H1 (cell line): ENCODE measurements at regions not wholly inside any gene's neighbourhood (a gene's known extent, or its start where the extent isn't known, plus 50 kb on each side); places are given as distances from the start of the nearest gene placed in this dataset.

Experiments
- CTCF ChIA-PET: fragments of 300-600 bp; sonication (Branson Sonifier 250); formaldehyde crosslinking; loops from one replicate; lab custom pipeline; 2021; ENCODE audit not compliant: partially characterized antibody; lab: Charles Lee
- POLR2A ChIA-PET: fragments of 300-600 bp; sonication (Branson Sonifier 250); formaldehyde crosslinking; loops from one replicate; lab custom pipeline; 2021; ENCODE audit warnings: inconsistent platforms; ENCODE audit not compliant: partially characterized antibody; lab: Charles Lee
- DNase-seq, 2 experiments: peaks; one replicate each; pipeline versions ENCODE4 v3.0.0 to v3.0.0-alpha.2; 2010 to 2022; ENCODE audit warnings: low spot score in 2 of 2, low read depth in 1 of 2, mixed read lengths in 1 of 2
- FAIRE-seq: peaks from 2 replicates; lab custom pipeline; 2011; peaks lifted over from hg19 to GRCh38; lab: Jason Lieb, UNC
- H2AFZ ChIP-seq: 2 replicates; pipeline ENCODE4 v1.8.1; 2012; ENCODE audit warnings: low read length, inconsistent platforms
- H2AK5ac ChIP-seq: 2 replicates; pipeline ENCODE4 v1.6.1; 2013; ENCODE audit warnings: low read depth, low read length
- H2BK120ac ChIP-seq: replicated peaks from 2 replicates; pipeline ENCODE3; 2013; ENCODE audit warnings: low read depth, low read length, inconsistent platforms
- H2BK12ac ChIP-seq: 2 replicates; pipeline ENCODE4 v1.6.1; 2013; ENCODE audit warnings: low read depth, low read length
- H2BK15ac ChIP-seq: 2 replicates; pipeline ENCODE4 v1.6.1; 2013; ENCODE audit warnings: low read length
- H2BK20ac ChIP-seq: 2 replicates; pipeline ENCODE4 v1.6.1; 2013; ENCODE audit warnings: low read length
- H2BK5ac ChIP-seq: 2 replicates; pipeline ENCODE4 v1.6.1; 2013; ENCODE audit warnings: low read depth, low read length
- H3K14ac ChIP-seq: 2 replicates; pipeline ENCODE4 v1.6.1; 2013; ENCODE audit warnings: inconsistent platforms; ENCODE audit not compliant: insufficient read length
- H3K18ac ChIP-seq: 2 replicates; pipeline ENCODE4 v1.6.1; 2013; ENCODE audit warnings: low read length; ENCODE audit errors: extremely low read depth
- H3K23ac ChIP-seq: 2 replicates; pipeline ENCODE4 v1.6.1; 2013; ENCODE audit warnings: inconsistent platforms; ENCODE audit not compliant: insufficient read length
- H3K23me2 ChIP-seq: 2 replicates; pipeline ENCODE4 v1.6.1; 2013; ENCODE audit warnings: low read depth, low read length
- H3K27ac ChIP-seq: 2 replicates; pipeline ENCODE4 v1.6.1; 2011; ENCODE audit warnings: low read depth, low read length, inconsistent platforms
- H3K27me3 ChIP-seq, 4 experiments: replicated peaks in 1 of 4; 1 replicate in 1 of 4; 2 replicates in 3 of 4; pipeline versions ENCODE4 v1.6.1 to v1.8.1; 2011 to 2013; ENCODE audit warnings: low read length in 3 of 4, mild to moderate bottlenecking in 3 of 4, inconsistent platforms in 2 of 4, mixed read lengths in 2 of 4, moderate library complexity in 1 of 4; ENCODE audit not compliant: control insufficient read depth in 3 of 4, insufficient read depth in 3 of 4; ENCODE audit errors: extremely low read depth in 1 of 4
- H3K36me3 ChIP-seq, 4 experiments: 2 replicates each; pipeline versions ENCODE4 v1.6.1 to v1.8.1; 2011 to 2013; ENCODE audit warnings: mild to moderate bottlenecking in 4 of 4, low read length in 3 of 4, moderate library complexity in 2 of 4, control low read depth in 1 of 4, inconsistent platforms in 1 of 4; ENCODE audit not compliant: insufficient read depth in 4 of 4, control insufficient read depth in 2 of 4
- H3K4ac ChIP-seq: replicated peaks from 2 replicates; pipeline ENCODE3; 2013; ENCODE audit warnings: low read length, low read depth, mixed read lengths, inconsistent platforms; ENCODE audit not compliant: insufficient read length
- H3K4me1 ChIP-seq, 4 experiments: replicated peaks in 1 of 4; 1 replicate in 1 of 4; 2 replicates in 3 of 4; pipeline versions ENCODE4 v1.6.1 to v1.8.1; 2011 to 2013; ENCODE audit warnings: low read length in 3 of 4, inconsistent platforms in 2 of 4, mixed read lengths in 1 of 4; ENCODE audit not compliant: insufficient read depth in 4 of 4, control insufficient read depth in 3 of 4
- H3K4me2 ChIP-seq, 2 experiments: 2 replicates each; pipeline versions ENCODE4 v1.6.1 to v1.8.1; 2011 to 2013; ENCODE audit warnings: low read depth in 2 of 2, low read length in 2 of 2, control low read depth in 1 of 2, inconsistent platforms in 1 of 2, mild to moderate bottlenecking in 1 of 2; ENCODE audit not compliant: insufficient read depth in 1 of 2
- H3K4me3 ChIP-seq, 4 experiments: fragments of 200-600, 300-600 bp in 1 of 4; sonication (generic), shearing (Covaris generic), sonication (Bioruptor Twin) in 1 of 4; 2 replicates each; pipeline versions ENCODE4 v1.5.1 to v1.8.1; 2011 to 2016; ENCODE audit warnings: low read length in 4 of 4, low read depth in 3 of 4, control low read depth in 2 of 4, inconsistent platforms in 2 of 4, mild to moderate bottlenecking in 2 of 4, mixed read lengths in 1 of 4, moderate library complexity in 1 of 4; ENCODE audit not compliant: insufficient read depth in 2 of 4; ENCODE audit errors: extremely low read depth in 1 of 4
- H3K56ac ChIP-seq: replicated peaks from 2 replicates; pipeline ENCODE3; 2013; ENCODE audit warnings: low read depth, mild to moderate bottlenecking, mixed read lengths, low read length, inconsistent platforms; ENCODE audit not compliant: insufficient read length
- H3K79me1 ChIP-seq: 2 replicates; pipeline ENCODE4 v1.6.1; 2013; ENCODE audit warnings: low read depth, low read length, control low read depth
- H3K79me2 ChIP-seq, 2 experiments: 2 replicates each; pipeline versions ENCODE4 v1.6.1 to v1.8.1; 2012 to 2013; ENCODE audit warnings: low read length in 2 of 2, mild to moderate bottlenecking in 2 of 2, inconsistent platforms in 1 of 2; ENCODE audit not compliant: insufficient read depth in 2 of 2, control insufficient read depth in 1 of 2
- H3K9ac ChIP-seq, 4 experiments: replicated peaks in 1 of 4; 1 replicate in 1 of 4; 2 replicates in 3 of 4; pipeline versions ENCODE4 v1.6.1 to v1.8.1; 2011 to 2013; ENCODE audit warnings: low read depth in 3 of 4, low read length in 3 of 4, control low read depth in 2 of 4, mild to moderate bottlenecking in 2 of 4, moderate library complexity in 2 of 4, inconsistent platforms in 1 of 4; ENCODE audit errors: extremely low read depth in 1 of 4
- H3K9me3 ChIP-seq, 2 experiments: 2 replicates each; pipeline versions ENCODE4 v1.6.1 to v1.8.1; 2012 to 2013; ENCODE audit warnings: mild to moderate bottlenecking in 2 of 2, moderate library complexity in 2 of 2, control low read depth in 1 of 2, inconsistent platforms in 1 of 2, low read depth in 1 of 2, low read length in 1 of 2, mixed read lengths in 1 of 2; ENCODE audit not compliant: insufficient read depth in 2 of 2
- H4K20me1 ChIP-seq, 2 experiments: replicated peaks in 1 of 2; 2 replicates each; pipeline versions ENCODE3 to v1.8.1; 2011 to 2013; ENCODE audit warnings: inconsistent platforms in 2 of 2, low read length in 2 of 2, mild to moderate bottlenecking in 1 of 2; ENCODE audit not compliant: insufficient read depth in 2 of 2, control insufficient read depth in 1 of 2
- H4K5ac ChIP-seq: 2 replicates; pipeline ENCODE4 v1.6.1; 2013; ENCODE audit warnings: low read length, low read depth, mixed read lengths, inconsistent platforms; ENCODE audit not compliant: insufficient read length
- H4K8ac ChIP-seq: 2 replicates; pipeline ENCODE4 v1.8.0; 2013; ENCODE audit warnings: mild to moderate bottlenecking, moderate library complexity, low read length, inconsistent platforms; ENCODE audit not compliant: insufficient read depth; ENCODE audit errors: extremely low read depth
- H4K91ac ChIP-seq: replicated peaks from 2 replicates; pipeline ENCODE3; 2013; ENCODE audit warnings: low read length, mixed read lengths, inconsistent platforms; ENCODE audit not compliant: insufficient read length
- ATF2 ChIP-seq: IDR thresholded peaks from 2 replicates; pipeline ENCODE4 v1.6.1; 2012; ENCODE audit warnings: low read length, inconsistent platforms
- CBX8 ChIP-seq: fragments of 300-800, 300-1000 bp; sonication (generic); IDR thresholded peaks from 2 replicates; pipeline ENCODE4 v1.7.1; 2016; ENCODE audit warnings: low read depth, low read length, borderline replicate concordance
- EZH2 ChIP-seq: fragments of 200-600 bp; sonication (generic); IDR thresholded peaks from 2 replicates; pipeline ENCODE4 v1.7.1; 2012; ENCODE audit warnings: low read depth, mild to moderate bottlenecking, moderate library complexity, low read length, inconsistent platforms; ENCODE audit not compliant: severe bottlenecking
- FOSL1 ChIP-seq: IDR thresholded peaks from 2 replicates; pipeline ENCODE4 v1.6.1; 2011; ENCODE audit warnings: mild to moderate bottlenecking, low read depth, low read length, moderate library complexity; ENCODE audit not compliant: insufficient read depth
- HDAC6 ChIP-seq: IDR thresholded peaks from one replicate; pipeline ENCODE4 v1.7.1; 2012; ENCODE audit warnings: low read depth, mild to moderate bottlenecking, inconsistent platforms, low read length, moderate library complexity
- JUN ChIP-seq: IDR thresholded peaks from 2 replicates; pipeline ENCODE4 v1.6.1; 2011; ENCODE audit warnings: low read depth, mild to moderate bottlenecking, improper control_type of control experiment, low read length
- RXRA ChIP-seq: IDR thresholded peaks from 2 replicates; pipeline ENCODE4 v1.6.1; 2011; ENCODE audit warnings: low read depth, mild to moderate bottlenecking, low read length, moderate library complexity; ENCODE audit not compliant: insufficient read depth
- SIRT6 ChIP-seq: IDR thresholded peaks from one replicate; pipeline ENCODE4 v1.7.1; 2012; ENCODE audit warnings: low read length, inconsistent platforms
- WGBS, 2 experiments: shearing (Covaris generic) in 1 of 2; methylation state at CpG; one replicate each; pipeline versions ENCODE4 v1.1.6 to v1.1.7; 2013 to 2015; ENCODE audit warnings: low lambda C conversion rate in 2 of 2, mixed read lengths in 2 of 2, inconsistent platforms in 1 of 2, low coverage in 1 of 2, missing lambda C conversion rate in 1 of 2; ENCODE audit not compliant: insufficient replicate concordance in 2 of 2, insufficient coverage in 1 of 2, insufficient read length in 1 of 2; ENCODE audit errors: extremely low coverage in 1 of 2, missing lambda C conversion rate in 1 of 2; 5-methylcytosine and 5-hydroxymethylcytosine counted together
- TF ChIP-seq, protein P1 (sequence below), 3 experiments: IDR thresholded peaks; 1 replicate in 2 of 3; 2 replicates in 1 of 3; pipeline versions ENCODE4 v1.5.1 to v1.6.1; 2011; ENCODE audit warnings: low read length in 3 of 3, mild to moderate bottlenecking in 3 of 3, inconsistent platforms in 2 of 3, low read depth in 1 of 3, moderate library complexity in 1 of 3; ENCODE audit not compliant: insufficient read depth in 1 of 3; ENCODE audit errors: control extremely low read depth in 1 of 3

DNA sequence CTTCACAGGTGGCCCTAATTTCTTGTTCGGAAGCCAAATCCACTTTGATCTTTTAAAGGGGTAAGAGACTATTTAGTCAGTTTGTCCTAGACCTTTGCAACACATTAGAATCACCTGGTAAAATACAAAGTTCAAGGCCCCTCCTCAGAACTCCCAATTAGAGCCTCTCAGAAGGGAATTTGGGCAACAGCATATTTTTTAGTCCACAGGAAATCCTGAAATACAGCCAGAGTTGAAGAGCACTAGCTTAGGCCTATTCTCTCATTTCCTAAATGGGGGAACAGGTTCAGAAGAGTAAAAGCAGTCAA, 151.3 kb upstream of the FSCB start:
- no peaks in the 10 kb centered on the region for H3K23me2 ChIP-seq
- H4K91ac ChIP-seq, result no peak overlapping the region
- 83% methylated on average over 1 of the region's 1 CpG; no CpG with 5 or more reads in 1 of the 2 experiments for WGBS, 2 experiments
- TF ChIP-seq ATF2 (no peak), HDAC6 (no peak), SIRT6 (no peak), FOSL1 (no peak), EZH2 (no peak), CBX8 (no peak), JUN (no peak), RXRA (no peak)
- TF ChIP-seq, protein P1, sequence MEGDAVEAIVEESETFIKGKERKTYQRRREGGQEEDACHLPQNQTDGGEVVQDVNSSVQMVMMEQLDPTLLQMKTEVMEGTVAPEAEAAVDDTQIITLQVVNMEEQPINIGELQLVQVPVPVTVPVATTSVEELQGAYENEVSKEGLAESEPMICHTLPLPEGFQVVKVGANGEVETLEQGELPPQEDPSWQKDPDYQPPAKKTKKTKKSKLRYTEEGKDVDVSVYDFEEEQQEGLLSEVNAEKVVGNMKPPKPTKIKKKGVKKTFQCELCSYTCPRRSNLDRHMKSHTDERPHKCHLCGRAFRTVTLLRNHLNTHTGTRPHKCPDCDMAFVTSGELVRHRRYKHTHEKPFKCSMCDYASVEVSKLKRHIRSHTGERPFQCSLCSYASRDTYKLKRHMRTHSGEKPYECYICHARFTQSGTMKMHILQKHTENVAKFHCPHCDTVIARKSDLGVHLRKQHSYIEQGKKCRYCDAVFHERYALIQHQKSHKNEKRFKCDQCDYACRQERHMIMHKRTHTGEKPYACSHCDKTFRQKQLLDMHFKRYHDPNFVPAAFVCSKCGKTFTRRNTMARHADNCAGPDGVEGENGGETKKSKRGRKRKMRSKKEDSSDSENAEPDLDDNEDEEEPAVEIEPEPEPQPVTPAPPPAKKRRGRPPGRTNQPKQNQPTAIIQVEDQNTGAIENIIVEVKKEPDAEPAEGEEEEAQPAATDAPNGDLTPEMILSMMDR (IDR thresholded peaks at IDR 0.05; ENCODE audit: control extremely low read depth in 1 of 3, insufficient read depth in 1 of 3, low read depth in 1 of 3, low read length in 3 of 3), result no peak
- TF ChIP-seq, all 59 proteins: peak for 0
- Histone ChIP-seq H3K18ac (no peak overlapping the region), H3K9ac (no peak overlapping the region), H3K23ac (no peak overlapping the region), H2AFZ (0 out of 2 replicates have a peak overlapping the region, but pooled peaks have one; percentile 35), H3K4ac (no peak overlapping the region), H3K9me3 (no peaks in the 10 kb centered on the region), H3K14ac (no peak overlapping the region), H2BK12ac (no peak overlapping the region), H3K36me3 (no peaks in the 10 kb centered on the region), H3K79me2 (no peaks in the 10 kb centered on the region), H2BK5ac (no peak overlapping the region), H2BK20ac (no peak overlapping the region), H3K56ac (no peak overlapping the region), H4K20me1 (no peaks in the 10 kb centered on the region), H2BK120ac (no peak overlapping the region), H2AK5ac (no peak overlapping the region), H3K79me1 (no peaks in the 10 kb centered on the region), H2BK15ac (no peak overlapping the region), H3K27ac (no peak overlapping the region), H3K4me2 (no peak overlapping the region), H3K27me3 (no peaks in the 10 kb centered on the region), H4K5ac (no peak overlapping the region), H4K8ac (no peak overlapping the region), H3K4me1 (no peaks in the 10 kb centered on the region), H3K4me3 (no peak overlapping the region)
- no peak for FAIRE-seq
- DNase-seq, result no peak
- CTCF ChIA-PET, result interaction anchor here (0.5 to 2.0 kb wide), 6 partner anchors 8 to 1197 kb away, joined by 3 to 9 read pairs (median 4); no protein-coding TSS in a partner anchor
- POLR2A ChIA-PET, result no interaction called here
